22Rv1 (cell line): ENCODE measurements at regions not wholly inside any gene's neighbourhood (a gene's known extent, or its start where the extent isn't known, plus 50 kb on each side); places are given as distances from the start of the nearest gene placed in this dataset.

Source experiments
- ZFX ChIP-seq: fragments of 450-650 bp; IDR thresholded peaks from 2 replicates; pipeline ENCODE4 v1.6.1; 2017; ENCODE audit warnings: antibody characterized with exemption, borderline replicate concordance
- TF ChIP-seq, protein P1 (sequence below): fragments of 450-650 bp; IDR thresholded peaks from 2 replicates; pipeline ENCODE4 v1.5.1; 2017; ENCODE audit warnings: mild to moderate bottlenecking

DNA sequence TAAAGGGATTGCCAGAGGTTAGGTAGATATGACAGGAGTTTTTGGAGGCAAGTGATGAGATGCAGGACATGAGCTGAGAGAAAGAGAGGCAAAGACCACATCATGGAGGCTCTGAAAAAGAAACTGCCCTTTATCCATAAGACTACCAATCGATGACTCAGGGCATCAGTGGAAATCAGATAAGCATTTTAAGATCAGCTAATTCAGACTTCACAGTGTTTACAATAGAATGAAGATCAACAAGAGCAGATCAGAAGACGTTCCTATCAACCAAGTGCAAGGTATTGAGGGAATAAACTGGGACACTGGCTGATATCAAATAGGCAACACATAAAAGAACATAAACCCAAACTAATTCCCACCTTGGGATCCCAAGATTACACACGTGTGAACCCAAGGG, 227.2 kb downstream of the SLCO4C1 start:
- TF ChIP-seq, protein P1, sequence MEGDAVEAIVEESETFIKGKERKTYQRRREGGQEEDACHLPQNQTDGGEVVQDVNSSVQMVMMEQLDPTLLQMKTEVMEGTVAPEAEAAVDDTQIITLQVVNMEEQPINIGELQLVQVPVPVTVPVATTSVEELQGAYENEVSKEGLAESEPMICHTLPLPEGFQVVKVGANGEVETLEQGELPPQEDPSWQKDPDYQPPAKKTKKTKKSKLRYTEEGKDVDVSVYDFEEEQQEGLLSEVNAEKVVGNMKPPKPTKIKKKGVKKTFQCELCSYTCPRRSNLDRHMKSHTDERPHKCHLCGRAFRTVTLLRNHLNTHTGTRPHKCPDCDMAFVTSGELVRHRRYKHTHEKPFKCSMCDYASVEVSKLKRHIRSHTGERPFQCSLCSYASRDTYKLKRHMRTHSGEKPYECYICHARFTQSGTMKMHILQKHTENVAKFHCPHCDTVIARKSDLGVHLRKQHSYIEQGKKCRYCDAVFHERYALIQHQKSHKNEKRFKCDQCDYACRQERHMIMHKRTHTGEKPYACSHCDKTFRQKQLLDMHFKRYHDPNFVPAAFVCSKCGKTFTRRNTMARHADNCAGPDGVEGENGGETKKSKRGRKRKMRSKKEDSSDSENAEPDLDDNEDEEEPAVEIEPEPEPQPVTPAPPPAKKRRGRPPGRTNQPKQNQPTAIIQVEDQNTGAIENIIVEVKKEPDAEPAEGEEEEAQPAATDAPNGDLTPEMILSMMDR, result no peak
- TF ChIP-seq ZFX, result no peak
